Mucosa of rectum (tissue), 2 donors: ENCODE measurements at regions not wholly inside any gene's neighbourhood (a gene's known extent, or its start where the extent isn't known, plus 50 kb on each side); places are given as distances from the start of the nearest gene placed in this dataset.

Source experiments
- H3K27ac ChIP-seq, 2 donors: one replicate each; pipeline ENCODE4 v1.7.0; 2013; ENCODE audit warnings: inconsistent platforms in 2 of 2, low read depth in 2 of 2, low read length in 2 of 2
- H3K27me3 ChIP-seq, 2 donors: one replicate each; pipeline ENCODE4 v1.7.0; 2013; ENCODE audit warnings: low read length in 2 of 2; ENCODE audit not compliant: control insufficient read depth in 2 of 2, insufficient read depth in 2 of 2
- H3K36me3 ChIP-seq, 2 donors: one replicate each; pipeline ENCODE4 v1.7.0; 2013; ENCODE audit warnings: low read length in 2 of 2; ENCODE audit not compliant: control insufficient read depth in 2 of 2, insufficient read depth in 2 of 2
- H3K4me1 ChIP-seq, 2 donors: one replicate each; pipeline ENCODE4 v1.7.0; 2013; ENCODE audit warnings: low read length in 2 of 2, mild to moderate bottlenecking in 1 of 2; ENCODE audit not compliant: control insufficient read depth in 2 of 2, insufficient read depth in 2 of 2
- H3K4me3 ChIP-seq, 2 donors: one replicate each; pipeline ENCODE4 v1.7.0; 2013; ENCODE audit warnings: low read length in 2 of 2
- H3K9ac ChIP-seq, 2 donors: one replicate each; pipeline ENCODE4 v1.7.0; 2013; ENCODE audit warnings: low read length in 2 of 2, low read depth in 1 of 2, mild to moderate bottlenecking in 1 of 2
- H3K9me3 ChIP-seq, 2 donors: one replicate each; pipeline ENCODE4 v1.7.0; 2013; ENCODE audit warnings: low read length in 2 of 2; ENCODE audit not compliant: control insufficient read depth in 2 of 2
- donor health status: healthy.
- donor health status: Normal muscosa, but diverticular disease.

- Histone ChIP-seq H3K9ac (no peak overlapping the region), H3K4me3 (no peak overlapping the region), H3K4me1 (no peaks in the 10 kb centered on the region), H3K27ac (no peak overlapping the region), H3K27me3 (no peaks in the 10 kb centered on the region), H3K9me3 (no peaks in the 10 kb centered on the region), H3K36me3 (peaks cover 3 to 7% of the 10 kb centered on the region in 2 donors)
These were observed 99.8 kb downstream of the KPNA2 start for GRCh38 chr17:68135141-68135887.

- H3K4me1 ChIP-seq = no peaks in the 10 kb centered on the region
- no peak overlapping the region for H3K27ac ChIP-seq
- H3K9me3 ChIP-seq = no peaks in the 10 kb centered on the region
- H3K9ac ChIP-seq = no peak overlapping the region
- no peak overlapping the region for H3K4me3 ChIP-seq
- no peaks in the 10 kb centered on the region for H3K36me3 ChIP-seq
- no peaks in the 10 kb centered on the region for H3K27me3 ChIP-seq
These were observed 105.5 kb downstream of the KPNA2 start for GRCh38 chr17:68141050-68141449.

- Histone ChIP-seq H3K4me1 (no peaks in the 10 kb centered on the region), H3K9ac (no peak overlapping the region), H3K27ac (no peak overlapping the region), H3K27me3 (no peaks in the 10 kb centered on the region), H3K36me3 (no peaks in the 10 kb centered on the region), H3K4me3 (no peak overlapping the region), H3K9me3 (no peaks in the 10 kb centered on the region)
These were observed 105.2 kb upstream of the AMZ2 start for GRCh38 chr17:68142595-68142994.

GRCh38 chr17:68143425-68143824, 104.4 kb upstream of the AMZ2 start:
- H3K4me3 ChIP-seq = no peak overlapping the region
- no peaks in the 10 kb centered on the region for H3K36me3 ChIP-seq
- no peaks in the 10 kb centered on the region for H3K9me3 ChIP-seq
- H3K9ac ChIP-seq = no peak overlapping the region
- no peak overlapping the region for H3K27ac ChIP-seq
- no peaks in the 10 kb centered on the region for H3K4me1 ChIP-seq
- no peaks in the 10 kb centered on the region for H3K27me3 ChIP-seq

GRCh38 chr17:68145088-68145487, 102.8 kb upstream of the AMZ2 start:
- Histone ChIP-seq H3K36me3 (no peaks in the 10 kb centered on the region), H3K4me3 (no peak overlapping the region)

GRCh38 chr17:68148936-68149335, 98.9 kb upstream of the AMZ2 start:
- no peak overlapping the region for H3K4me3 ChIP-seq
- no peaks in the 10 kb centered on the region for H3K9me3 ChIP-seq
- no peak overlapping the region for H3K27ac ChIP-seq
- H3K9ac ChIP-seq = no peak overlapping the region
- H3K27me3 ChIP-seq = no peaks in the 10 kb centered on the region
- H3K36me3 ChIP-seq = no peaks in the 10 kb centered on the region
- peaks cover 0 to 6% of the 10 kb centered on the region in 2 donors for H3K4me1 ChIP-seq

More at GRCh38 chr17:68145088-68145487, 102.8 kb upstream of the AMZ2 start:
- H3K4me1 ChIP-seq = no peaks in the 10 kb centered on the region
- no peak overlapping the region for H3K9ac ChIP-seq
- no peaks in the 10 kb centered on the region for H3K27me3 ChIP-seq
- no peak overlapping the region for H3K27ac ChIP-seq
- H3K9me3 ChIP-seq = no peaks in the 10 kb centered on the region

GRCh38 chr17:68152161-68152571, 95.7 kb upstream of the AMZ2 start:
- Histone ChIP-seq H3K9ac (no peak overlapping the region), H3K4me3 (peak overlapping the region in 1 of 2 donors; percentile 61), H3K4me1 (peaks cover 0 to 6% of the 10 kb centered on the region in 2 donors), H3K27me3 (no peaks in the 10 kb centered on the region), H3K9me3 (no peaks in the 10 kb centered on the region), H3K27ac (peak overlapping the region in 1 of 2 donors; percentile 43), H3K36me3 (no peaks in the 10 kb centered on the region)

GRCh38 chr17:68155692-68156091, 92.2 kb upstream of the AMZ2 start:
- Histone ChIP-seq H3K9ac (no peak overlapping the region), H3K4me3 (no peak overlapping the region), H3K36me3 (no peaks in the 10 kb centered on the region), H3K27me3 (no peaks in the 10 kb centered on the region), H3K27ac (no peak overlapping the region), H3K9me3 (no peaks in the 10 kb centered on the region), H3K4me1 (peaks cover 0 to 6% of the 10 kb centered on the region in 2 donors)

- no peaks in the 10 kb centered on the region for H3K27me3 ChIP-seq
- H3K4me3 ChIP-seq = no peak overlapping the region
- H3K36me3 ChIP-seq = no peaks in the 10 kb centered on the region
- no peaks in the 10 kb centered on the region for H3K4me1 ChIP-seq
- H3K27ac ChIP-seq = peak overlapping the region in 1 of 2 donors; percentile 7
- H3K9me3 ChIP-seq = no peaks in the 10 kb centered on the region
- no peak overlapping the region for H3K9ac ChIP-seq
These were observed 86.0 kb upstream of the AMZ2 start for GRCh38 chr17:68161644-68162428.
